Activated CD4-positive, alpha-beta T cell treated with anti-CD3 and anti-CD28 coated beads, Interleukin-2, amount 50 U/mL, for 16 hours (primary cell): ENCODE measurements at regions not wholly inside any gene's neighbourhood (a gene's known extent, or its start where the extent isn't known, plus 50 kb on each side); places are given as distances from the start of the nearest gene placed in this dataset.
"Not testable (repeated sequence)": the region's sequence is repeated elsewhere in the genome, so short reads cannot be mapped to it uniquely, and the experiment has no call there.

Source experiments
- DNase-seq: peaks from one replicate; pipeline ENCODE4 v3.0.0-alpha.2; 2020

GRCh38 chr6:74946961-74947360 is 258.9 kb downstream of the COL12A1 start:
- DNase-seq: no peak

DNA sequence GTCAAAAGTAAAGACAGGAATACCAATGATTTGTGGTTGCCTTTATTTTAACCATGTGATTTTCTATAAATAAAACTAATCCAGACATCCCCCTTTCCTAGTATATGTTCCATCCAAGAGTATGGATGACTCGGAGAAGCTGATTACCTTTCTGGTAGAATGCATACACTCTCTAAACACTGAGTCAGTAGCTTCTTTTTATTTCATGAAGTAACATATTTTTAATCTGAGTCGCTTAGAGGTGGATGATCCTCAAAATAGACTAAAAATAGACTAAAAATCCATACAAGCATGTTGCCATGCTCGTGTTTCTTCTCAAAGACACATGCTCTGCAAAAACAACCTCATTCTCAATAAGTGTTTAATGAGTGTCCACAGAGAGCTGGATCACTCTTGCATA is 263.7 kb downstream of the COL12A1 start:
- DNase-seq: no peak

DNA sequence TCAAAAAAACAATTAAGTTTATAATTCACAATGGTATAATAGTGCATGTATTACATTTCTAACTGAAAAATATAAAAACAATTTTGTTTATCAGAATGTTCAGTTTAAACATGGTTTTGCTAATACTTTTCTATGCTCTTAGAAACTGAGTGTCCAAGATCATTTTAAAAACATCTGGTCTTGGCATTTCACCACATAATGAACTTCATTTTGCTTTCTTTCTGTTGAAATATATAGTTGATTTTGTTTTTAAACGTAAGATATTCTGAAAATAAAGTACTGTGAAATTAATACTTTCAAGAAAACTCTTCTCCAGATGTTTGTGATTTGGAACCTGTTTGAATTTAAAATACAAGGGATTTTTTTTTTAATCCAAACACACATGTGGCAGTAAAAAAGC is 264.4 kb downstream of the COL12A1 start:
- DNase-seq: no peak

GRCh38 chr6:74939721-74940620 is 265.9 kb downstream of the COL12A1 start:
- no peak for DNase-seq

DNA sequence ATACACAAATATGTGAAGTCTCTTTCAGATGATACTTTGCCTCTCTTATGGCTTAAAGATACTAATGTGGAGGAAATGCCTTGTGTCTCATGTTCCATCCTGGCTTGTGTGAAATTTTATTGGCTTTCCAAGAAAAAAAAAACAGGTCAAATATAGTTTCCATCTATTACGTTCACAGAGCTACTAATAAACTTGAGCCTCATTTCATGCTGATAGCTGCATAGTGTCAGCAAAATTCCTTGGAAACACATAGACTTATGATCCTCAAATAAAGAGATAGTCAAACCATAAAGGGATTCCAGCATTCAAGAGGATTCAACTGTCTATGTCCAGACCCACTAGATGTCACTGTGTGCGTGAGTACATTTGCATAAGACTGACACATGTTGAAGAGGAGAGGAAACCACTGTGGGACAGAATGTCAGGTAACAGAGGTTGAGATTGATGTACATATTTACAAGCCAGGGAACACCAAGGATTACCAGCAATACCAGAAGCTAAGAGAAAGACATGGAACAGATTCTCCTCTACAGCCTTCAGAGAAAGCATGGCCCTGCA is 266.6 kb downstream of the COL12A1 start:
- DNase-seq: no peak

DNA sequence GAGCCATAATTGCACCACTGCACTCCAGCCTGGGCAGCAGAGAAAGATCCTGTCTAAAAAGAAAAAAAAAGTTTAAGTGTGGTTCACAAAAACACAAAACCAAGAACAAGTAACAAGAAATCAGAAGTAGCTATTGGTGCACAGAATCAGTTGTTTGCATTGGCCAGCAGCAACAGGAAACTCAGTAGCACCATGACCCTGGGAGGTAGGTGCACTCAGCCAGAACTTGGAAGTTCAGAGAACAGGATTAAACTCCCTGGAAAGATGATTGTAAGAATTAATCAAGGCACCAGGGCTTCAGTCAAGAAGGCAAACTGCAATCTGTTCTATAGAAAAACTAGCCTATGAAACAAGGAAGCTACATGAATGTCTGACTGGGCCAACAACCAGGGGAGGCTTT is 267.9 kb downstream of the COL12A1 start:
- DNase-seq: no peak

GRCh38 chr6:74936886-74937285 is 269.0 kb downstream of the COL12A1 start:
- no peak for DNase-seq

GRCh38 chr6:74932232-74932888 is 273.5 kb downstream of the COL12A1 start:
- no peak for DNase-seq

- DNase-seq: no peak
These were observed 274.3 kb downstream of the COL12A1 start for GRCh38 chr6:74931558-74931957.

- no peak for DNase-seq
These were observed 277.6 kb downstream of the COL12A1 start for GRCh38 chr6:74928203-74928602.

DNA sequence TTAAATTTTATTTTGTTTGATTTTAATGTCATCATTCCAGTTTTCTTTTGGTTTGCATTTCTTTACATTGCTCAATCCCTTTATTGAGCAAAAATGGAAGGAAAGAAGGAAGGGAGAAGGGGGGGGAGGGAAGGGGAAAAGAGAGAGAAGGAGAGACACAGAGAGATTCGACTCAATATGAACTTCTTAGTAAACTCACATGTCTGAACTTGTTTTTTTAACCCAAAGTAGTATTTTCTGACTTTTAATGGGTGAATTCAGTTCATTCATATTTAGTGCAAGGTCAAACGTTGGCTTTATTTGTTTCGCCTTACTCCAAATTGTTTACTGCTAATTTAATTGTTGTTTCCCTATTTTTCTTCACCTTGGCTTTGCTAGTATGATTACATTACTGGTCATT is 278.6 kb downstream of the COL12A1 start:
- DNase-seq: no peak

DNA sequence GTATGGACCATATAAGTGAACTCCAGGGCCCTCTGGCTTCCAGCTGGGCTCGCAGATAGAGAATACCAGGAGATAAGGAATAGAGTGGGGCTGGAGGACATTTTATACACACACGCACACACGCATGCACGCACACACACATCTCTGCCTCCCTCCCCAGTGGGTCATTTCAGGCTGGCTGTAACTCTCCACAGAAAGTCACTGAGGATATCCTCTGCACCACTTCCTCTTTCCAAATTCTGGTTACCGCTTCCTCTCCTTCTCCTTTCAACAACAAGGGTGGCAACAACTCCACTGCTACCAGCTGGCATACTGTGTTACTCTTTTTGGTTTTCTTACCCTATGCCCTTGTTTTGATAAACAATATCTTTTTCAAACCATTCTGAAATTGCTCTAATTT is 280.2 kb downstream of the COL12A1 start:
- no peak for DNase-seq

DNA sequence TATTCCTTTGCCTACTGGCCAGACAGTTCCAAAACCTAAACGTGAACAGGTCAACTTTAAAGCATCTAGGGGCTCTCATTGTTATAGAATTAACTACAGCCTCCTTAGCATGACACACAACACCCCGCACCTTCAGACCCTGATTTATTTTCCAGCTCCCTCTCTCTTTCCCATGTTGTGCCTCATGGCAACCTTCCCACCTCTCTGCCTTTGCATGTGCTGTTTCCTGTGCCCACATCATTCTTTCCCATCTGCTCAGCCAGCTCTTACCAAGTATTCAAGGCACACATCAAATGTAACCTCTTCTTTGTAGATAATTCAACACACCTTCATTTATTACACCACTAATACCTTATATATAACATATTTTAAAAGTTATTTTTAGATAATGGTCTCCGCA is 291.0 kb downstream of the COL12A1 start:
- no peak for DNase-seq

- no peak for DNase-seq
These were observed 293.6 kb downstream of the COL12A1 start for GRCh38 chr6:74912234-74912633.

DNA sequence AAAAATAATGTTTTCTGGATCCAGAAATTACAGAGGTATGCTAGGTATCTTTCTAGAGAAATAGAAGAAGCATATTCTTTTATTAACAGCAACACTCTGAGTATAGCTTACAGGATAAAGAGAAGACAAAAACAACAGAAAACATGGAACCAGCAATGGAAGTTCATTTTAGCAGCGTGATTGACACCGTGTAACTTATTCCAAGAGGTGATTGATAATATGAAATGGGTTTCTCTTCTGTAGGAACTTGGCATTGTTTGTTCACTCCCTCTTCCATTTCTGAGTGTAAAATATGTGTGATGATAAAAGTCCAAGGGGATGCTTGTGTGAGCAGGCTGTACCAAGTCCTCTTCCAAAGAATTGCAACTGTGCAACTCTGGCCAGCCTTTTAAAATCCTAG is 303.0 kb downstream of the COL12A1 start:
- no peak for DNase-seq

- no peak for DNase-seq
These were observed 303.8 kb downstream of the COL12A1 start for GRCh38 chr6:74902089-74902488.

- no peak for DNase-seq
These were observed 304.3 kb downstream of the COL12A1 start for GRCh38 chr6:74901576-74901975.

GRCh38 chr6:74899416-74899815 is 306.4 kb downstream of the COL12A1 start:
- DNase-seq: no peak

- no peak for DNase-seq
These were observed 313.8 kb downstream of the COL12A1 start for GRCh38 chr6:74892091-74892490.

DNA sequence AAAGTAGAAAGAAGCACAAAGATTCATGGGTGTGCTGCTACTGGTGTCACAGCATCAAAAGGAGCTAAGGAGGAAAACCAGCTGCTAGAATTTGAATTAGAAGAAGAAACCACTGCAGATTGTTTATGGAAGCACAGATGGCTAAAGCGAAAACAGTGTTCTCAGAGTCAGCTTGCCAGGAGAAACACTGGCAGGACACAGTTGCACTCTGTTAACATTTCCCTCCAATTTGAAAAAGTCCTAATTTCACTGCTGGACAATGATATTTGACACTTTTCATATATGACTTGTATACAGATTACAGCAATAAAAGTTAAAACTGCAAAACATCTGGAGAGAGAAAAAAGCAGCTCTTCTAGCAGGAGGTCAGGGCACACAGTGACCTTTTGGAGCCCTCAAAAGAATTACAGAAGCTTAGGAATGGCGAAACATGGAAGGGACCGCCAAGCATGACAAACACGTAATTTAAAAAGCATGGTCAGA is 314.5 kb downstream of the COL12A1 start:
- no peak for DNase-seq

DNA sequence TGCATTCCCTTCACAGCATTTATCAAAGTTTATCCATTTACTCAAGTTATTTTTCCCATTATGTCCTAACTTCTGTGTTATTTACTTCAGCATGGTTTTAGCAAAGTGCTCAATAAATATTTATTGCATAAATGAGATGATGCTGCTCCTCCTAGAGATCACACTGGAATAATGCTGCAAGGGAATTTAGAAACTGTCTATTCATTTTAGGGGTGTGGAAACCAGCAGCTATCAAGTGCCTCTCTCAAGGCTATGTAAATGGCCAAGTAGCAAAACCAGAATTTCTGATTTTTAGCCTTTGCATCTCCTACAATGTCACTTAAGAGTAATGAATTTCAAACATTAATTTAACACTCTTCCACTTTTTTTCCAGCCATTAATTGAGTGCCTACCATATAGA is 316.2 kb downstream of the COL12A1 start:
- DNase-seq: no peak

- DNase-seq: not testable (repeated sequence)
These were observed 317.1 kb downstream of the COL12A1 start for GRCh38 chr6:74888741-74889140.

DNA sequence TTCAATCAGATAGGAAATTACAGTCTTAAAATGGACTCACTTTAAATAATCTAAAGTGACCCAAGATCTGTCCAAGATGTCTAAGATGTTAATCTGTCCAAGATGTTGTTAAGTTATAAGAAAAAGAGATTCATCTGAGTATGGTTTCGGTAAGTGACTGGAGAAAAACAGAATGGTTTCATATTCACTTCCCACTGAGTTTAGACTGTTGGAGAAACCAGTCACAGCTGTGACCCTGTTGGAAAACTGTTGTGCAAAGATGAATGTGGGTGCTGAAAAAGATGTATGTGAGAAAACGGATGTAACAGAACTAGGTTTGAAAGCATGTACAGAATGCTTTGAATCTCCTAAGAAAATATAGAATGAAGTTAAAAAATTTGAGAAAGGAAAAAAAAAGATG is 325.9 kb downstream of the COL12A1 start:
- no peak for DNase-seq

DNA sequence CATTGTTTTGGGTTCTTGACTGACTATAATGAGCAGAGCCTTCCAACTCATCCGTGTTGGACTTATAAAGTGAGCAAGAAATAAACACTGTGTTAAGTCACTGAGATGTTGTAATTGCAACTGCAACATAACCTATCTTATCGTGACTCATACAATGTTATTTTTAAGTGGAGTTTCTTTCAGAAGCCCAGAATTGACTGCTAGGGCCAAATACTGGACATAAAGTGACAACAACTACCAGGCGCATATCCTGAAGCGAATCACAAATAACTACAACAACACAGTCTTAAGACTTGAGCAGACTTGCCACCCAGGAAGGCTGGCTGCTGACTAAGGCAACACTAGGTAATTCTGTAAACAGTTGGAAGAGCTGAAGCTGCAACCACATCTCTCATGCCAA is 326.6 kb downstream of the COL12A1 start:
- DNase-seq: no peak
